Neuron (in vitro differentiated cells): ENCODE measurements at regions not wholly inside any gene's neighbourhood (a gene's known extent, or its start where the extent isn't known, plus 50 kb on each side); places are given as distances from the start of the nearest gene placed in this dataset.

Experiments
- H2AFZ ChIP-seq: one replicate; pipeline ENCODE4 v1.6.1; 2013; ENCODE audit warnings: low read depth, mild to moderate bottlenecking, inconsistent platforms, low read length, moderate library complexity
- H3K27me3 ChIP-seq: one replicate; pipeline ENCODE4 v1.6.1; 2013; ENCODE audit warnings: low read length; ENCODE audit not compliant: insufficient read depth
- H3K36me3 ChIP-seq: one replicate; pipeline ENCODE4 v1.6.1; 2013; ENCODE audit warnings: low read length; ENCODE audit not compliant: insufficient read depth
- H3K4me1 ChIP-seq: one replicate; pipeline ENCODE4 v1.6.1; 2013; ENCODE audit warnings: low read length; ENCODE audit not compliant: insufficient read depth
- H3K4me3 ChIP-seq: 2 replicates; pipeline ENCODE4 v1.5.1; 2013; ENCODE audit warnings: mild to moderate bottlenecking, low read length, moderate library complexity
- H3K9me3 ChIP-seq: one replicate; pipeline ENCODE4 v1.6.1; 2013; ENCODE audit warnings: low read length

- Histone ChIP-seq H3K27me3 (no peaks in the 10 kb centered on the region), H3K4me3 (no peak overlapping the region), H3K9me3 (no peaks in the 10 kb centered on the region), H2AFZ (no peak overlapping the region), H3K4me1 (no peaks in the 10 kb centered on the region), H3K36me3 (no peaks in the 10 kb centered on the region)
Observed at GRCh38 chr2:118706844-118707243, 140.6 kb downstream of the EN1 start.

GRCh38 chr2:118706371-118706770 lies 141.1 kb downstream of the EN1 start:
- no peaks in the 10 kb centered on the region for H3K9me3 ChIP-seq
- no peak overlapping the region for H3K4me3 ChIP-seq
- H3K36me3 ChIP-seq: no peaks in the 10 kb centered on the region
- H2AFZ ChIP-seq: no peak overlapping the region
- H3K27me3 ChIP-seq: no peaks in the 10 kb centered on the region
- no peaks in the 10 kb centered on the region for H3K4me1 ChIP-seq

GRCh38 chr2:118705032-118705431 lies 142.4 kb downstream of the EN1 start:
- no peak overlapping the region for H2AFZ ChIP-seq
- H3K4me1 ChIP-seq: no peaks in the 10 kb centered on the region
- H3K27me3 ChIP-seq: no peaks in the 10 kb centered on the region
- H3K4me3 ChIP-seq: no peak overlapping the region
- H3K36me3 ChIP-seq: no peaks in the 10 kb centered on the region
- no peaks in the 10 kb centered on the region for H3K9me3 ChIP-seq

DNA sequence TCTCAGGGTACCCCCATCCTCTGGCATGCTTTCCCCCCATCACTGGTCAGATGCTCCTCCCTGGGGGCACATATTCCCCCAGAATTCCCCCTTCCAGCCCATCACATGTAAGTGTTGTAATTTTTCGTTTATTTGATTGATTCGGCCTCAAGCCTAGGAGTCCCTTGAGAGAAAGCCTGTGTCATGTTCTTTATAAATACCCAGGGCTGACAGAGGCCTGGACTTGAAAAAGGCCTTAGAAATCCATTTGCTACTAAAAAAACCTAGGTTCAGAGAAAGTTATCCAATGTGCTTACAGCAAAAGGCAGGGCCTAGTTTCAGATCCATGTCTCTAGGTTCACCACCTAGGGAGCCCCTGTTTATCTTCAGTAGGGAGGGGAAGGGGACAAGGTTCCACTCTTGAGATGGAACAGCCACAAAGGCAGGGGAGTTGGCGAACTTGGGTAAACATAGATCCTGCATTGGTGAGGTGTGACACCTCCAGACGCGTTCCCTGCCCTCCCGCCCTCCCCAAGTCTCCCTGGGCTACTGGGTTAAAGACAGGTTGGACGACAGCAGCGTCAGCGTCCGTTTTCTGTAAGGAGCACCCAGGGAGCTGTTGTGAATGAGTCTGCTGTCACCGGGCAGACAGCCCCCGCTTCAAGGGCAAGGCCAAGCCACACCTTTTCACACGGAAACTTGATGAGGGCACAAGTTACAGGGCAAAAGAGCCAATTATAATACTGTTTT lies 147.8 kb downstream of the EN1 start:
- no peaks in the 10 kb centered on the region for H3K36me3 ChIP-seq
- H3K9me3 ChIP-seq: no peaks in the 10 kb centered on the region
- H3K4me1 ChIP-seq: no peaks in the 10 kb centered on the region
- H3K4me3 ChIP-seq: no peak overlapping the region
- H2AFZ ChIP-seq: no peak overlapping the region
- H3K27me3 ChIP-seq: no peaks in the 10 kb centered on the region

DNA sequence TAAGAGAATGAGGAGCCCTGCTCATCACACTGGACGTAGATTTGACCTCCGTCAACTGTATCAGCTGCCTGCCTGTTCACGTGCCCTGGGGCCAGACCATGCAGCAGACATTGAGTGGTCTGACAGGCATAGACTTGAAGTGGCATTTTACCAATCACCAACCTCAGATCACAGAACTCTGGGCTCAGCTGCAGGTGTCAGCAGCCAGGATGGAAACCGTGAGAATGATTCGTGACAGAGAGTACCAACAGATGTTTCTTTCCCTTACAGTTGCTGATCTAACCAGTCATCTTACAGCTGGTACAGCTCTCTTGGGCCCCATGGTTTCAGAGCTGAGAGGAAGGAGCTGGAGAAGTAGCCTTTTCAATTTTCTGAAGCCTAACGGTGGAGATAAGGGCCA lies 148.9 kb downstream of the EN1 start:
- no peak overlapping the region for H2AFZ ChIP-seq
- no peaks in the 10 kb centered on the region for H3K9me3 ChIP-seq
- no peaks in the 10 kb centered on the region for H3K4me1 ChIP-seq
- no peaks in the 10 kb centered on the region for H3K27me3 ChIP-seq
- no peaks in the 10 kb centered on the region for H3K36me3 ChIP-seq
- no peak overlapping the region for H3K4me3 ChIP-seq

DNA sequence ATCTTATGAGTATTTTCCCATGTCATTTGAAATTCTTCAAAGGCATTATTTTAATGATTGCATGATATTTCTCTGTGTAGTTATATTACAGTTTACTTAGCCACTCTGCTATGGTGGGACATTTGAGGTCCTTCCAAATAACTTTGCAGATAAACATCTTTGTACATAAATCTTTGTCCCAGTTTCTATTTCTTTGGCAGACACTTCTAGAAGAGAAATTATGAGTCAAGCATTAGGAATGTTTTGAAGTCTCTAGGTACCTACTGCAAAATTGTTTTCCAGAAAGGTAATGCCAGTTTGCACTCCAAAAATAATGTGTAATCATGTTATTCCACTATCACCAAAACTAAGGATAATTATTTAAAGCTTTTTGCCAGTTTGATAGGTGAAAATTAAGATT lies 149.7 kb downstream of the EN1 start:
- Histone ChIP-seq H3K9me3 (no peaks in the 10 kb centered on the region), H3K27me3 (no peaks in the 10 kb centered on the region), H3K4me1 (no peaks in the 10 kb centered on the region), H2AFZ (no peak overlapping the region), H3K36me3 (no peaks in the 10 kb centered on the region), H3K4me3 (no peak overlapping the region)

GRCh38 chr2:118696786-118697465 lies 150.5 kb downstream of the EN1 start:
- H3K9me3 ChIP-seq: no peaks in the 10 kb centered on the region
- H3K4me3 ChIP-seq: no peak overlapping the region
- no peaks in the 10 kb centered on the region for H3K27me3 ChIP-seq
- H3K4me1 ChIP-seq: no peaks in the 10 kb centered on the region
- H3K36me3 ChIP-seq: no peaks in the 10 kb centered on the region
- no peak overlapping the region for H2AFZ ChIP-seq

- H3K4me3 ChIP-seq: no peak overlapping the region
- no peaks in the 10 kb centered on the region for H3K27me3 ChIP-seq
- no peaks in the 10 kb centered on the region for H3K36me3 ChIP-seq
- H2AFZ ChIP-seq: no peak overlapping the region
- H3K4me1 ChIP-seq: no peaks in the 10 kb centered on the region
- no peaks in the 10 kb centered on the region for H3K9me3 ChIP-seq
Observed at GRCh38 chr2:118693287-118693822, 154.1 kb downstream of the EN1 start.

GRCh38 chr2:118689874-118690273 lies 157.6 kb downstream of the EN1 start:
- Histone ChIP-seq H2AFZ (no peak overlapping the region), H3K9me3 (no peaks in the 10 kb centered on the region), H3K4me1 (no peaks in the 10 kb centered on the region), H3K4me3 (no peak overlapping the region), H3K27me3 (no peaks in the 10 kb centered on the region), H3K36me3 (no peaks in the 10 kb centered on the region)

DNA sequence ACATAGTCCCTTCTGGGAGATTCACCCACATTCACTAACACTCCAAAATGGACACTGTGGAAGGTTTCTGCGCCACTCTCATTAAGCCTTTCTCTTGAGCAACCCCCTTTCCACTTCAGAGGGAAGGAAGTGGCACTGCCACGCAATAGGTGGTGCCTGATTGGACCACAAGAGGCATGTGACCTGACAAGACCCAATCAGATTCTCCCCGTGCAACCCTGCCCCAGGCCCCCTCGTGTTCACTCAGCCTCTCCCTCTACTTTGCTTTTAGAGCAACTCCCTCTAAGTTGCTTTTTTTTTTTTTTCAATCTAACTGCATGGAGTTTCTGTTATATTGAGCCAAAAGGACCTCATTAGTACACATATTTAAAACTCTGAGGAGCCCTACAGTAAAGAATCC lies 158.0 kb downstream of the EN1 start:
- H3K27me3 ChIP-seq: no peaks in the 10 kb centered on the region
- H3K9me3 ChIP-seq: no peaks in the 10 kb centered on the region
- H3K4me3 ChIP-seq: no peak overlapping the region
- no peak overlapping the region for H2AFZ ChIP-seq
- no peaks in the 10 kb centered on the region for H3K36me3 ChIP-seq
- H3K4me1 ChIP-seq: no peaks in the 10 kb centered on the region

DNA sequence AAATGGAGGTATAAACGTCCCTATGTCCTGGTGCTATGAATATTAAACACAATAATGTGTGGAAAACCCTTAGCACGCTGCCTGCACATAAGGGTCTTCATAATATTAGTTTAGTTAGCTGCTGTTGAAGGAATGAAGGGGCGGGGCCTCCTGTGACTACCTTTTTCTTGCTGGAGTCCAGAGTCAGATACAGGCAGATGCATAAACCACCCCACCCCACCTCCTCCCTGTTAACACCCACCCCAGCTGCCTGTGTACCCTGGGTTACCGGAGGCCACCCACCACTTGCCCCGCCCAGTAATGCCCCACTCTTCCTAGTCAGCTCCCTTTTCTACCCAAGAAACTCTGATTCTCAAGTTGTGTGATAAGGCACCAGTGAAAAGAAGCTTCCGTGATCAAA lies 158.4 kb downstream of the EN1 start:
- no peak overlapping the region for H2AFZ ChIP-seq
- no peaks in the 10 kb centered on the region for H3K9me3 ChIP-seq
- H3K27me3 ChIP-seq: no peaks in the 10 kb centered on the region
- no peak overlapping the region for H3K4me3 ChIP-seq
- no peaks in the 10 kb centered on the region for H3K4me1 ChIP-seq
- H3K36me3 ChIP-seq: no peaks in the 10 kb centered on the region

GRCh38 chr2:118687698-118688097 lies 159.8 kb downstream of the EN1 start:
- no peak overlapping the region for H2AFZ ChIP-seq
- no peaks in the 10 kb centered on the region for H3K9me3 ChIP-seq
- no peaks in the 10 kb centered on the region for H3K27me3 ChIP-seq
- no peak overlapping the region for H3K4me3 ChIP-seq
- no peaks in the 10 kb centered on the region for H3K36me3 ChIP-seq
- H3K4me1 ChIP-seq: no peaks in the 10 kb centered on the region

GRCh38 chr2:118687192-118687591 lies 160.3 kb downstream of the EN1 start:
- Histone ChIP-seq H3K36me3 (no peaks in the 10 kb centered on the region), H3K4me1 (no peaks in the 10 kb centered on the region), H3K4me3 (no peak overlapping the region), H3K27me3 (no peaks in the 10 kb centered on the region), H2AFZ (no peak overlapping the region), H3K9me3 (no peaks in the 10 kb centered on the region)
